ENCODE measurements at regions not wholly inside any gene's neighbourhood (a gene's known extent, or its start where the extent isn't known, plus 50 kb on each side); places are given as distances from the start of the nearest gene placed in this dataset.
"Not testable (repeated sequence)": the region's sequence is repeated elsewhere in the genome, so short reads cannot be mapped to it uniquely, and the experiment has no call there.

- no peak for FAIRE-seq
Measured at GRCh38 chr14:89697281-89698060, 257.1 kb downstream of the EFCAB11 start.

GRCh38 chr14:89695846-89696245 is 258.7 kb downstream of the EFCAB11 start:
- no peak for FAIRE-seq

- FAIRE-seq, result no peak
Measured at GRCh38 chr14:89690139-89690538, 264.4 kb downstream of the EFCAB11 start.

- not testable (repeated sequence) for FAIRE-seq
Measured at GRCh38 chr14:89689711-89690110, 264.8 kb downstream of the EFCAB11 start.

- no peak for FAIRE-seq
Measured at GRCh38 chr14:89688507-89689211, 265.9 kb downstream of the EFCAB11 start.

GRCh38 chr14:89687129-89687528 is 267.4 kb downstream of the EFCAB11 start:
- not testable (repeated sequence) for FAIRE-seq

GRCh38 chr14:89684139-89684538 is 267.1 kb upstream of the FOXN3 start:
- no peak for FAIRE-seq

- no peak for FAIRE-seq
Measured at GRCh38 chr14:89681086-89682018, 264.3 kb upstream of the FOXN3 start.

- no peak for FAIRE-seq
Measured at GRCh38 chr14:89680156-89680555, 263.1 kb upstream of the FOXN3 start.

- FAIRE-seq, result no peak
Measured at GRCh38 chr14:89678768-89679167, 261.7 kb upstream of the FOXN3 start.

- FAIRE-seq, result no peak
Measured at GRCh38 chr14:89675590-89675989, 258.6 kb upstream of the FOXN3 start.

GRCh38 chr14:89674936-89675335 is 257.9 kb upstream of the FOXN3 start:
- FAIRE-seq, result no peak

GRCh38 chr14:89674240-89674639 is 257.2 kb upstream of the FOXN3 start:
- no peak for FAIRE-seq

GRCh38 chr14:89673512-89674225 is 256.6 kb upstream of the FOXN3 start:
- no peak for FAIRE-seq

- FAIRE-seq, result no peak
Measured at GRCh38 chr14:89672636-89673511, 255.8 kb upstream of the FOXN3 start.

GRCh38 chr14:89669193-89669592 is 252.2 kb upstream of the FOXN3 start:
- no peak for FAIRE-seq

- no peak for FAIRE-seq
Measured at GRCh38 chr14:89667983-89668382, 250.9 kb upstream of the FOXN3 start.

- FAIRE-seq, result not testable (repeated sequence)
Measured at GRCh38 chr14:89665300-89666081, 248.5 kb upstream of the FOXN3 start.

- FAIRE-seq, result no peak
Measured at GRCh38 chr14:89661392-89661791, 244.4 kb upstream of the FOXN3 start.

GRCh38 chr14:89660625-89661233 is 243.7 kb upstream of the FOXN3 start:
- FAIRE-seq, result not testable (repeated sequence)
